Activated naive CD8-positive, alpha-beta T cell treated with anti-CD3 and anti-CD28 coated beads, Interleukin-2, amount 50 U/mL, for 24 hours (primary cell): ENCODE measurements at regions not wholly inside any gene's neighbourhood (a gene's known extent, or its start where the extent isn't known, plus 50 kb on each side); places are given as distances from the start of the nearest gene placed in this dataset.

ENCODE experiments used
- ATAC-seq: fragments of 150-1000 bp; cut with Tn5 transposase; one replicate; pipeline ENCODE4 v1.10.0; 2021
- DNase-seq: peaks from one replicate; pipeline ENCODE4 v3.0.0; 2021
- H3K27ac Mint-ChIP-seq: one replicate; pipeline ENCODE4 v1.8.0; 2021; ENCODE audit warnings: mild to moderate bottlenecking, mixed read lengths
- H3K27me3 Mint-ChIP-seq: one replicate; pipeline ENCODE4 v1.8.0; 2021; ENCODE audit warnings: mixed read lengths
- H3K36me3 Mint-ChIP-seq: one replicate; pipeline ENCODE4 v1.8.0; 2021; ENCODE audit warnings: low read depth, mixed read lengths
- H3K4me1 Mint-ChIP-seq: one replicate; pipeline ENCODE4 v1.8.0; 2021; ENCODE audit warnings: mixed read lengths
- H3K4me3 Mint-ChIP-seq: one replicate; pipeline ENCODE4 v1.8.0; 2021; ENCODE audit warnings: mild to moderate bottlenecking, moderate library complexity, mixed read lengths
- H3K9me3 Mint-ChIP-seq: one replicate; pipeline ENCODE4 v1.8.0; 2021; ENCODE audit warnings: mixed read lengths

DNA sequence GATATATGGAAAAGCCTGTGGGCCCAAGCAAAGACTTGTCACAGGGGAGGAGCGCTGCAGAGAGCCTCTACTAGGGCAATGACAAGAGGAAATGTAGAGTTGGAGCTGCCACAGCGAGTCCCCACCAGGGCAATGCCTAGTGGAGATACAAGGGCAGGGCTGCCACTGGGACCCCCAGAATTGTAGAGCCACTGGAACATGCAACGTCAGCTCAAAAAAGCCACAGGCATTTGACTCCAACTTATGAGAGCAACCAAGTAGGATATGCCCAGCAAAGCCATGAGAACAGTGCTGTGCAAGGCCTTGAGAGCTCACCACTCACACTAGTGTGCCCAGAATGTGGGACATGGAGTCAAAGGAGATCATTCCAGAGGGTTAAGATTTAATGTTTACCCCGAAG, 63.7 kb upstream of the CAMK1G start:
- ATAC-seq (no peak), DNase-seq (no peak)
- Mint-ChIP-seq H3K4me1 (no peaks in the 10 kb centered on the region), H3K9me3 (no peaks in the 10 kb centered on the region), H3K27me3 (peaks cover 4% of the 10 kb centered on the region), H3K4me3 (no peak overlapping the region), H3K27ac (no peak overlapping the region), H3K36me3 (no peaks in the 10 kb centered on the region)

DNA sequence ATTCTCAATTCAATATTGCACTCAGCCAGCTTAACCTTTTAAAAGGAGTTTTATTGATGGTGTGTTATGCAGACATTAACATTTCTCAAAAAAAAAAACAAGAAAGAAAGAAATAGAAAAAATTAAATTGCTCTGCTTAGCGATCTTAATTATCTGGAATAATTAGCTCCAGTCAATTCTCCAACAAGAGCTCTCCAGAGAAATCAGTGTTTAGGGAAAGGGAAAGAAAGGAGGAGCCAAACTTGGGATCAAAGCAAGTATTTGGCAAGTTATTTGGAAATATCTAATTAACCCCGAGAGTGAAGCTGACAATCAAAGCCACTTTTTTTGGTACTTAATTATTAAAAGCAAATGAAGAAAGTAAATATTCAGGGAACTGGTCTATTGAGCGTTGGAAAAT, 60.7 kb upstream of the CAMK1G start:
- DNase-seq (no peak), ATAC-seq (no peak)
- H3K27ac Mint-ChIP-seq = no peak overlapping the region
- H3K27me3 Mint-ChIP-seq = peaks cover 6% of the 10 kb centered on the region
- H3K36me3 Mint-ChIP-seq = no peaks in the 10 kb centered on the region
- H3K4me1 Mint-ChIP-seq = no peaks in the 10 kb centered on the region
- no peaks in the 10 kb centered on the region for H3K9me3 Mint-ChIP-seq
- no peak overlapping the region for H3K4me3 Mint-ChIP-seq

DNA sequence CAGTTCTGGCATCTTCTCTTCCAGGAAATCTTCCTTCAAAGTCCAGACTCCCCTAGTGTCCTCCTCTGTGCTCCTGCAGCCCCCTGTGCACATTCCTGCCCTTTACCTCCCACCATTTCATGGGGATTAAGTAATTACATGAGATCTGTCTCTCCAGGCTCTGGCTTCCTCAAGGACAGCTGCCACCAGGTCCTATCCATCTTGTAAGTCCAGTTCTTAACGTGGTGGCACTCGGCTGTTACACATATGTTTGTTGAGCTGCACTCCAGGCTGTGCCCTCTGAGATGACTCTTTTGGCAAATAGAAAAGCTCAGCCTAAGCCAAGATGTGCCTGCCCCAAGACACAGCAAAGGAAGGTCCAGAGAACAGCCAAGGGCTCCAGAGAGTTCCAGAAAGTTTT, 57.4 kb upstream of the CAMK1G start:
- Mint-ChIP-seq H3K4me3 (no peak overlapping the region), H3K4me1 (no peaks in the 10 kb centered on the region), H3K9me3 (no peaks in the 10 kb centered on the region), H3K36me3 (no peaks in the 10 kb centered on the region), H3K27ac (no peak overlapping the region), H3K27me3 (peaks cover 6% of the 10 kb centered on the region)
- DNase-seq = no peak
- ATAC-seq = no peak

DNA sequence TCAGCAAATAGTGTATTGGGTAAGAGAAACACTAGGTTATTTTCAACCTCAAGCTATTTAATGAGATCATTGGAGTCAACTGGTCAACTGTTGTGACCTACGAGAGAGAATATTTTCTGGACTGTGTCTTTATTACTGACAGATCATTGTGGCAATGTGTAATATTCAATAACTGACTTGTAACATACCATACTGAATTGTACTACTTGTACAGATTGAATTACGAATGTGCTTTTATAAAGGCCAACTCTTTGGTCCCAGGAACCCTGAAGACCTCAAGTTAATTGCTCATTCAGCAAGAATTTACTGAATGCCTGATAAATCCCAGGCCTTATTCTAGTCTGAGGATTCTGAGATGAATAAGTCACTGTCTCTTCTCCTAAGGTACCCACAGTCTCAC, 56.1 kb upstream of the CAMK1G start:
- Mint-ChIP-seq H3K27me3 (peaks cover 9% of the 10 kb centered on the region), H3K36me3 (no peaks in the 10 kb centered on the region), H3K4me1 (no peaks in the 10 kb centered on the region), H3K27ac (no peak overlapping the region), H3K4me3 (no peak overlapping the region), H3K9me3 (no peaks in the 10 kb centered on the region)
- ATAC-seq (no peak), DNase-seq (no peak)

DNA sequence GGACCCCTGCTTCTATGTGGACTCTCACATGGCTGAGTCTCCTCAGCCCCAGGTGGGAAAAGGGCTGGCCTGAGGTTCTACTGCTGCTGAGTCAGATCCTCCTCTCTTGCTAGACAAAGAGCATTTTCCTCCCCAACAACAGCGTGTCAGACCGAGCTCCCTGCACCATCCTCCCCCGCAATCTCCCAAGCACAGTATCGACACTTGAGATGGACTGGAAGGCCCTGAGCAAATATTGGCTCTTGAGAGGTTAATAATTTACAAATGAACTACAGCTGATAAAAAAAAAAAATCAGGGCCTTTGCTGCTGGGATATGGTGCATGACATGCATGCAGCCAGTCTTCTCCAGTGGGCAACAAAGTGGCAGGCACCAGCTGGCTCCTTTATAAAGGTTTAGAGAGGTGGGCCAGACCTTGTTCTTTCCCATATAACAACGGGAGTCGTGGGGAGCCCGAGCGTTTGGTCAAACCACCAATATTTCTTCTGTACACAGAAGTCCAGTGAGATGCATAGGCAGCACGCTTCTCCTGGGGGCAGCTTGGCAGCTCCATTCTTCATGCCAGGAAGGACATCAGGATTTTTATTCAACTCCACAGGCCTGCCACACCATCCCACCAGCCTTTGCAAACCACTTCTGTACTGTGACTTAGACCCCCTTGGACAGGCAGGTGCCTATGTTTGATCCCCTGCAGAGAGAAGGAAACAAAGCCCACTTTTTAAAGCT, 55.4 kb upstream of the CAMK1G start:
- ATAC-seq = no peak
- H3K9me3 Mint-ChIP-seq = no peaks in the 10 kb centered on the region
- no peak for DNase-seq
- no peak overlapping the region for H3K27ac Mint-ChIP-seq
- no peaks in the 10 kb centered on the region for H3K4me1 Mint-ChIP-seq
- no peak overlapping the region for H3K4me3 Mint-ChIP-seq
- H3K36me3 Mint-ChIP-seq = no peaks in the 10 kb centered on the region
- peaks cover 14% of the 10 kb centered on the region for H3K27me3 Mint-ChIP-seq

DNA sequence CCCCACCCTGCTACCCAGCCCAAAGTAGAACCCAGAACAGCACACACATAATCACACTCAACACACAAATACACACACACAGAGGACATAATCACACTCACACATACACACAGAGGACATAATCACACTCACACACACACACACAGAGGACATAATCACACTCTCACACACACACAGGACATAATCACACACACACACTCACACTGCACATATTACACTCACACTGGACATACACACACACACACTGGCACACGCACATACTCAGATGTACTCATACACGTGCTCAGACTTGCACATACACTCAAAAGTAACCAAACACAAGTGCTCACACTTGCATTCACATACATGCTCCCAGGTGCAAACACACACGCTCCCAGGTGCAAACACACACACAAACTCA, 54.3 kb upstream of the CAMK1G start:
- H3K9me3 Mint-ChIP-seq = no peaks in the 10 kb centered on the region
- ATAC-seq = no peak
- H3K4me1 Mint-ChIP-seq = no peaks in the 10 kb centered on the region
- H3K27ac Mint-ChIP-seq = no peak overlapping the region
- H3K27me3 Mint-ChIP-seq = peaks cover 14% of the 10 kb centered on the region
- no peak overlapping the region for H3K4me3 Mint-ChIP-seq
- no peak for DNase-seq
- H3K36me3 Mint-ChIP-seq = no peaks in the 10 kb centered on the region

DNA sequence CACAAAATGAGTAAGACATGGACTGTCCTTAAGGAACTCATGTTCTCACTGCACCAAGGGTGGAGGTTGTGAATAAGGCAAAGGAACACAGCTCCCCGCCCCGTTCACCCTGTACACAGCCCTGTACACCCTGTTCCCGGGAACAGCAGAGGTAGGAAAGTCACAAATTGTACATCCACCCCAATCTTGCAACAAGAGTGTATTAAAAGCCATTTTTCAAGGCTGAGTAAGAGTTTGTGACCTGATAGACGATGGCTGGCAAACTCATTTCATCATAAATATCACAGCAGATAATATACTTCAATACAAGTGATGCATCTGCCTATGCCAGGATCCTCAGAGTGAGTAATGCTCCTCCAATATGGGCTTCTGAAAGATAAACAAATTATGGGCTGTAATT, 52.5 kb upstream of the CAMK1G start:
- no peak for DNase-seq
- ATAC-seq = no peak
- Mint-ChIP-seq H3K9me3 (no peaks in the 10 kb centered on the region), H3K27me3 (peaks cover 10% of the 10 kb centered on the region), H3K4me3 (no peak overlapping the region), H3K27ac (no peak overlapping the region), H3K36me3 (no peaks in the 10 kb centered on the region), H3K4me1 (no peaks in the 10 kb centered on the region)

DNA sequence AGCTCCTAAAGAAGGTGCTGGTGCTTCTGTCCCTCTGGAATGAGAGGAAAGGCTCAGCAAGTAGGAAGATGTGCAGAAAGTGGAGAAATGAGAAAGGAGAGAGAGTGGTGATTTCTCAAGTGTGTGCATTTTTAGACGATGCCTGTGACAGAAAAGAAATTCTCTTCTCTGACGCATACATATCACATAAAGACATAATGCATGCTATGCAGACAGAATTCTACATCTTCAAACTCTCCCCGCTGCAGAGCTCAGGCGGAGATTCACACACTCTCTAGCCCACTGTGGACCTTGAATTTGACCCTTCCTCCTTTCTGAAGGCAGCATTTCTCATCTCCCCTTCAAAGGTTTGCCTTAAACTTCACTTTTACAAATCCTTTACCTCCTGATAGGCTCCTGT, 52.0 kb upstream of the CAMK1G start:
- H3K36me3 Mint-ChIP-seq = no peaks in the 10 kb centered on the region
- H3K27me3 Mint-ChIP-seq = peaks cover 10% of the 10 kb centered on the region
- no peaks in the 10 kb centered on the region for H3K4me1 Mint-ChIP-seq

More for the DNA sequence above, 52.0 kb upstream of the CAMK1G start:
- no peaks in the 10 kb centered on the region for H3K9me3 Mint-ChIP-seq
- DNase-seq = no peak
- ATAC-seq = no peak
- H3K4me3 Mint-ChIP-seq = no peak overlapping the region
- H3K27ac Mint-ChIP-seq = no peak overlapping the region
